ENCODE measurements at regions not wholly inside any gene's neighbourhood (a gene's known extent, or its start where the extent isn't known, plus 50 kb on each side); places are given as distances from the start of the nearest gene placed in this dataset.

DNA sequence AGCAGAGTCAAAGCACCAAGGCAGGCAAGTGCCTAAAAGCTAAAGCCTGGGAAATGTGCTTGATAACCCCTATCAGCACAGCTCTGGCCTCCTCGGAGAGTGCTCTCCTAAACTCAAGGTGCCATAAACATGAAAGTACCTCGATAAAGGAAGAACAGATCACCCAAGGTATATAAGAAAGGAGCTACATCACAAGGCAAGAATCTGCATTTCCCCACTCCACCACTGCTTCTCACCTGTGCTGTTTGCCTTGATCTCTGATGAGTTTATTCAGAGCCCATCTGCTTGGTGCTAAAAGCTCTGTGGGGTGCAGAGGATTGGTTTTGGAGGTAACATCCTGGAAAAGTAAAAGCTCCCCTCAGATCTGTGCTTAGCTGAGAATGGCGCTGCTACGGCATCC is 449.5 kb upstream of the CDH5 start:
- TF ChIP-seq CTCF (IDR thresholded peaks at IDR 0.05): no peak
- no peak for TF ChIP-seq POLR2A (IDR thresholded peaks at IDR 0.05)
